HFF-Myc (cell line): ENCODE measurements at regions not wholly inside any gene's neighbourhood (a gene's known extent, or its start where the extent isn't known, plus 50 kb on each side); places are given as distances from the start of the nearest gene placed in this dataset.
"Not testable (repeated sequence)": the region's sequence is repeated elsewhere in the genome, so short reads cannot be mapped to it uniquely, and the experiment has no call there.

Source experiments
- DNase-seq: peaks from one replicate; pipeline ENCODE4 v3.0.0-alpha.2; 2011; ENCODE audit warnings: low read depth; ENCODE audit errors: extremely low read depth
- H3K4me3 ChIP-seq: replicated peaks from 2 replicates; pipeline ENCODE4 v1.5.1; 2011; ENCODE audit warnings: low read depth, mild to moderate bottlenecking, control low read depth, low read length
- CTCF ChIP-seq: IDR thresholded peaks from 2 replicates; pipeline ENCODE4 v1.5.1; 2012; ENCODE audit warnings: mild to moderate bottlenecking, low read depth, low read length, control low read depth; ENCODE audit errors: missing control alignments

GRCh38 chr5:118144540-118144939 is 843.8 kb downstream of the DTWD2 start:
- TF ChIP-seq CTCF = no peak
- DNase-seq = no peak
- no peak overlapping the region for H3K4me3 ChIP-seq

- TF ChIP-seq CTCF = no peak
- H3K4me3 ChIP-seq = no peak overlapping the region
- DNase-seq = no peak
Measured at GRCh38 chr5:118139361-118139760, 849.0 kb downstream of the DTWD2 start.

GRCh38 chr5:118126159-118126558 is 862.2 kb downstream of the DTWD2 start:
- H3K4me3 ChIP-seq = no peak overlapping the region
- no peak for TF ChIP-seq CTCF
- no peak for DNase-seq

GRCh38 chr5:118125687-118126086 is 862.7 kb downstream of the DTWD2 start:
- no peak overlapping the region for H3K4me3 ChIP-seq
- no peak for TF ChIP-seq CTCF
- DNase-seq = no peak

- DNase-seq = no peak
- H3K4me3 ChIP-seq = no peak overlapping the region
- no peak for TF ChIP-seq CTCF
Measured at GRCh38 chr5:118121258-118121657, 867.1 kb downstream of the DTWD2 start.

- no peak overlapping the region for H3K4me3 ChIP-seq
- peak; percentile 29 for DNase-seq
- no peak for TF ChIP-seq CTCF
Measured at GRCh38 chr5:118115791-118116190, 872.6 kb downstream of the DTWD2 start.

GRCh38 chr5:118111956-118112355 is 876.4 kb downstream of the DTWD2 start:
- no peak for DNase-seq
- TF ChIP-seq CTCF = no peak
- no peak overlapping the region for H3K4me3 ChIP-seq

- H3K4me3 ChIP-seq, DNase-seq: not testable (repeated sequence)
Measured at GRCh38 chr5:118107246-118107645, 881.1 kb downstream of the DTWD2 start.
